Ishikawa (cell line): ENCODE measurements at regions not wholly inside any gene's neighbourhood (a gene's known extent, or its start where the extent isn't known, plus 50 kb on each side); places are given as distances from the start of the nearest gene placed in this dataset.

Experiments
- CEBPB ChIP-seq: IDR thresholded peaks from 2 replicates; pipeline ENCODE4 v1.6.1; 2012
- CREB1 ChIP-seq: IDR thresholded peaks from 2 replicates; pipeline ENCODE4 v1.6.1; 2012; ENCODE audit warnings: low read depth
- EP300 ChIP-seq: IDR thresholded peaks from 2 replicates; pipeline ENCODE4 v1.6.1; 2012; ENCODE audit warnings: borderline replicate concordance
- NFIC ChIP-seq: IDR thresholded peaks from 2 replicates; pipeline ENCODE4 v1.6.1; 2012
- RAD21 ChIP-seq: IDR thresholded peaks from 2 replicates; pipeline ENCODE4 v1.6.1; 2012; ENCODE audit warnings: low read depth
- TCF12 ChIP-seq: IDR thresholded peaks from 2 replicates; pipeline ENCODE4 v1.6.1; 2012; ENCODE audit warnings: low read depth
- TEAD4 ChIP-seq: IDR thresholded peaks from 2 replicates; pipeline ENCODE4 v1.6.1; 2012
- USF1 ChIP-seq: IDR thresholded peaks from 2 replicates; pipeline ENCODE4 v1.6.1; 2012
- YY1 ChIP-seq: IDR thresholded peaks from 2 replicates; pipeline ENCODE4 v1.6.1; 2012; ENCODE audit warnings: low read depth
- TF ChIP-seq, protein P1 (sequence below): IDR thresholded peaks from 2 replicates; pipeline ENCODE4 v1.6.1; 2012
- TF ChIP-seq, protein P2 (sequence below): IDR thresholded peaks from 2 replicates; pipeline ENCODE4 v1.6.1; 2012; ENCODE audit warnings: low read depth, mild to moderate bottlenecking

DNA sequence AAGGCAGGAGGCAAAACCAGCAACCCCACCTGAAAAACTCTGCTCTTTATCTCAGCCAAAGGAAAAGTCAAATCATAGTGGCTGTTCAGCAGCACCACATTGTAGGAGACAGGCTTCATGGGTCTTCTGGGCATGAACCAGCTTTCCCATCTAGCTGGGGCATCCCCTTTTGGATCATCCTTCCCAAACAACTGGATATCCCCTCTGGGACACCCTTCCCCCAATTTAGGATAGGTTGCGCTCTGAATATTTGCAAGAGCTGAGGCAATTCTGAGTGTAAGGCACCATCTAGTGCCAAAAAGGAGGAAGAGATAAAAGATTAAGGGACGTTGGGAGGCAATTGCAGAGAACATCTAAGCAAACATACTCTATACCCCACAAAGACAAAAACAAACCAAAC is 295.8 kb downstream of the MATN1 start:
- no peak for TF ChIP-seq TCF12
- no peak for TF ChIP-seq TEAD4
- TF ChIP-seq EP300 = no peak
- no peak for TF ChIP-seq YY1
- TF ChIP-seq RAD21 = 0 out of 2 replicates have a peak, but pooled peaks have one; percentile 4
- no peak for TF ChIP-seq NFIC
- TF ChIP-seq, protein P1, sequence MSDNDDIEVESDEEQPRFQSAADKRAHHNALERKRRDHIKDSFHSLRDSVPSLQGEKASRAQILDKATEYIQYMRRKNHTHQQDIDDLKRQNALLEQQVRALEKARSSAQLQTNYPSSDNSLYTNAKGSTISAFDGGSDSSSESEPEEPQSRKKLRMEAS = no peak
- no peak for TF ChIP-seq USF1
- no peak for TF ChIP-seq CREB1
- no peak for TF ChIP-seq CEBPB
- TF ChIP-seq, protein P2, sequence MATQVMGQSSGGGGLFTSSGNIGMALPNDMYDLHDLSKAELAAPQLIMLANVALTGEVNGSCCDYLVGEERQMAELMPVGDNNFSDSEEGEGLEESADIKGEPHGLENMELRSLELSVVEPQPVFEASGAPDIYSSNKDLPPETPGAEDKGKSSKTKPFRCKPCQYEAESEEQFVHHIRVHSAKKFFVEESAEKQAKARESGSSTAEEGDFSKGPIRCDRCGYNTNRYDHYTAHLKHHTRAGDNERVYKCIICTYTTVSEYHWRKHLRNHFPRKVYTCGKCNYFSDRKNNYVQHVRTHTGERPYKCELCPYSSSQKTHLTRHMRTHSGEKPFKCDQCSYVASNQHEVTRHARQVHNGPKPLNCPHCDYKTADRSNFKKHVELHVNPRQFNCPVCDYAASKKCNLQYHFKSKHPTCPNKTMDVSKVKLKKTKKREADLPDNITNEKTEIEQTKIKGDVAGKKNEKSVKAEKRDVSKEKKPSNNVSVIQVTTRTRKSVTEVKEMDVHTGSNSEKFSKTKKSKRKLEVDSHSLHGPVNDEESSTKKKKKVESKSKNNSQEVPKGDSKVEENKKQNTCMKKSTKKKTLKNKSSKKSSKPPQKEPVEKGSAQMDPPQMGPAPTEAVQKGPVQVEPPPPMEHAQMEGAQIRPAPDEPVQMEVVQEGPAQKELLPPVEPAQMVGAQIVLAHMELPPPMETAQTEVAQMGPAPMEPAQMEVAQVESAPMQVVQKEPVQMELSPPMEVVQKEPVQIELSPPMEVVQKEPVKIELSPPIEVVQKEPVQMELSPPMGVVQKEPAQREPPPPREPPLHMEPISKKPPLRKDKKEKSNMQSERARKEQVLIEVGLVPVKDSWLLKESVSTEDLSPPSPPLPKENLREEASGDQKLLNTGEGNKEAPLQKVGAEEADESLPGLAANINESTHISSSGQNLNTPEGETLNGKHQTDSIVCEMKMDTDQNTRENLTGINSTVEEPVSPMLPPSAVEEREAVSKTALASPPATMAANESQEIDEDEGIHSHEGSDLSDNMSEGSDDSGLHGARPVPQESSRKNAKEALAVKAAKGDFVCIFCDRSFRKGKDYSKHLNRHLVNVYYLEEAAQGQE = no peak
